ENCODE measurements at regions not wholly inside any gene's neighbourhood (a gene's known extent, or its start where the extent isn't known, plus 50 kb on each side); places are given as distances from the start of the nearest gene placed in this dataset.

- Histone ChIP-seq H3K4me1 (ENCODE audit: control insufficient read depth, low read depth, low read length) (no peaks in the 10 kb centered on the region), H3K36me3 (ENCODE audit: control insufficient read depth, low read depth, low read length) (no peaks in the 10 kb centered on the region), H3K27ac (ENCODE audit: low read length) (no peak overlapping the region), H3K9ac (ENCODE audit: low read length) (no peak overlapping the region), H3K27me3 (ENCODE audit: control insufficient read depth, insufficient read depth, low read length) (no peaks in the 10 kb centered on the region), H3K9me3 (ENCODE audit: control insufficient read depth, low read depth, low read length) (no peaks in the 10 kb centered on the region), H3K4me3 (ENCODE audit: low read length) (no peak overlapping the region)
Measured at GRCh38 chr2:185147361-185147760, 549.0 kb downstream of the ZNF804A start.

- no peak overlapping the region for H3K4me3 ChIP-seq (ENCODE audit: low read length)
- no peaks in the 10 kb centered on the region for H3K36me3 ChIP-seq (ENCODE audit: control insufficient read depth, low read depth, low read length)
- no peaks in the 10 kb centered on the region for H3K9me3 ChIP-seq (ENCODE audit: control insufficient read depth, low read depth, low read length)
- no peaks in the 10 kb centered on the region for H3K4me1 ChIP-seq (ENCODE audit: control insufficient read depth, low read depth, low read length)
- no peak overlapping the region for H3K9ac ChIP-seq (ENCODE audit: low read length)
- no peaks in the 10 kb centered on the region for H3K27me3 ChIP-seq (ENCODE audit: control insufficient read depth, insufficient read depth, low read length)
- H3K27ac ChIP-seq (ENCODE audit: low read length), result no peak overlapping the region
Measured at GRCh38 chr2:185152186-185152585, 553.9 kb downstream of the ZNF804A start.

- Histone ChIP-seq H3K27ac (ENCODE audit: low read length) (no peak overlapping the region), H3K4me1 (ENCODE audit: control insufficient read depth, low read depth, low read length) (no peaks in the 10 kb centered on the region), H3K9ac (ENCODE audit: low read length) (no peak overlapping the region), H3K4me3 (ENCODE audit: low read length) (no peak overlapping the region), H3K36me3 (ENCODE audit: control insufficient read depth, low read depth, low read length) (no peaks in the 10 kb centered on the region), H3K27me3 (ENCODE audit: control insufficient read depth, insufficient read depth, low read length) (no peaks in the 10 kb centered on the region), H3K9me3 (ENCODE audit: control insufficient read depth, low read depth, low read length) (no peaks in the 10 kb centered on the region)
Measured at GRCh38 chr2:185161701-185162100, 563.4 kb downstream of the ZNF804A start.

GRCh38 chr2:185174353-185174752 is 564.3 kb upstream of the FSIP2 start:
- H3K9ac ChIP-seq (ENCODE audit: low read length), result no peak overlapping the region
- H3K27me3 ChIP-seq (ENCODE audit: control insufficient read depth, insufficient read depth, low read length), result no peaks in the 10 kb centered on the region
- no peak overlapping the region for H3K27ac ChIP-seq (ENCODE audit: low read length)
- H3K4me3 ChIP-seq (ENCODE audit: low read length), result no peak overlapping the region
- no peaks in the 10 kb centered on the region for H3K36me3 ChIP-seq (ENCODE audit: control insufficient read depth, low read depth, low read length)
- no peaks in the 10 kb centered on the region for H3K9me3 ChIP-seq (ENCODE audit: control insufficient read depth, low read depth, low read length)
- no peaks in the 10 kb centered on the region for H3K4me1 ChIP-seq (ENCODE audit: control insufficient read depth, low read depth, low read length)

GRCh38 chr2:185179743-185180142 is 558.9 kb upstream of the FSIP2 start:
- Histone ChIP-seq H3K27me3 (ENCODE audit: control insufficient read depth, insufficient read depth, low read length) (no peaks in the 10 kb centered on the region), H3K9ac (ENCODE audit: low read length) (no peak overlapping the region), H3K9me3 (ENCODE audit: control insufficient read depth, low read depth, low read length) (no peaks in the 10 kb centered on the region), H3K27ac (ENCODE audit: low read length) (no peak overlapping the region), H3K4me3 (ENCODE audit: low read length) (no peak overlapping the region), H3K4me1 (ENCODE audit: control insufficient read depth, low read depth, low read length) (no peaks in the 10 kb centered on the region), H3K36me3 (ENCODE audit: control insufficient read depth, low read depth, low read length) (no peaks in the 10 kb centered on the region)

- H3K27ac ChIP-seq (ENCODE audit: low read length), result no peak overlapping the region
- H3K36me3 ChIP-seq (ENCODE audit: control insufficient read depth, low read depth, low read length), result no peaks in the 10 kb centered on the region
- H3K4me3 ChIP-seq (ENCODE audit: low read length), result no peak overlapping the region
- H3K4me1 ChIP-seq (ENCODE audit: control insufficient read depth, low read depth, low read length), result no peaks in the 10 kb centered on the region
- no peaks in the 10 kb centered on the region for H3K27me3 ChIP-seq (ENCODE audit: control insufficient read depth, insufficient read depth, low read length)
- no peaks in the 10 kb centered on the region for H3K9me3 ChIP-seq (ENCODE audit: control insufficient read depth, low read depth, low read length)
- H3K9ac ChIP-seq (ENCODE audit: low read length), result no peak overlapping the region
Measured at GRCh38 chr2:185181901-185182300, 556.7 kb upstream of the FSIP2 start.

GRCh38 chr2:185185044-185185443 is 553.6 kb upstream of the FSIP2 start:
- no peaks in the 10 kb centered on the region for H3K27me3 ChIP-seq (ENCODE audit: control insufficient read depth, insufficient read depth, low read length)
- no peak overlapping the region for H3K9ac ChIP-seq (ENCODE audit: low read length)
- H3K27ac ChIP-seq (ENCODE audit: low read length), result no peak overlapping the region
- H3K4me3 ChIP-seq (ENCODE audit: low read length), result no peak overlapping the region
- H3K4me1 ChIP-seq (ENCODE audit: control insufficient read depth, low read depth, low read length), result no peaks in the 10 kb centered on the region
- H3K36me3 ChIP-seq (ENCODE audit: control insufficient read depth, low read depth, low read length), result no peaks in the 10 kb centered on the region
- no peaks in the 10 kb centered on the region for H3K9me3 ChIP-seq (ENCODE audit: control insufficient read depth, low read depth, low read length)

GRCh38 chr2:185187421-185187820 is 551.2 kb upstream of the FSIP2 start:
- no peaks in the 10 kb centered on the region for H3K4me1 ChIP-seq (ENCODE audit: control insufficient read depth, low read depth, low read length)
- H3K27me3 ChIP-seq (ENCODE audit: control insufficient read depth, insufficient read depth, low read length), result no peaks in the 10 kb centered on the region
- no peaks in the 10 kb centered on the region for H3K9me3 ChIP-seq (ENCODE audit: control insufficient read depth, low read depth, low read length)
- H3K9ac ChIP-seq (ENCODE audit: low read length), result no peak overlapping the region
- H3K4me3 ChIP-seq (ENCODE audit: low read length), result no peak overlapping the region
- no peak overlapping the region for H3K27ac ChIP-seq (ENCODE audit: low read length)
- H3K36me3 ChIP-seq (ENCODE audit: control insufficient read depth, low read depth, low read length), result no peaks in the 10 kb centered on the region

GRCh38 chr2:185188656-185189055 is 549.9 kb upstream of the FSIP2 start:
- no peaks in the 10 kb centered on the region for H3K4me1 ChIP-seq (ENCODE audit: control insufficient read depth, low read depth, low read length)
- H3K9me3 ChIP-seq (ENCODE audit: control insufficient read depth, low read depth, low read length), result no peaks in the 10 kb centered on the region
- H3K27ac ChIP-seq (ENCODE audit: low read length), result no peak overlapping the region
- no peaks in the 10 kb centered on the region for H3K36me3 ChIP-seq (ENCODE audit: control insufficient read depth, low read depth, low read length)
- no peak overlapping the region for H3K9ac ChIP-seq (ENCODE audit: low read length)
- no peaks in the 10 kb centered on the region for H3K27me3 ChIP-seq (ENCODE audit: control insufficient read depth, insufficient read depth, low read length)
- no peak overlapping the region for H3K4me3 ChIP-seq (ENCODE audit: low read length)

GRCh38 chr2:185201063-185201462 is 537.5 kb upstream of the FSIP2 start:
- Histone ChIP-seq H3K4me3 (ENCODE audit: low read length) (no peak overlapping the region), H3K4me1 (ENCODE audit: control insufficient read depth, low read depth, low read length) (no peaks in the 10 kb centered on the region), H3K36me3 (ENCODE audit: control insufficient read depth, low read depth, low read length) (no peaks in the 10 kb centered on the region), H3K9ac (ENCODE audit: low read length) (no peak overlapping the region), H3K27ac (ENCODE audit: low read length) (no peak overlapping the region), H3K27me3 (ENCODE audit: control insufficient read depth, insufficient read depth, low read length) (no peaks in the 10 kb centered on the region), H3K9me3 (ENCODE audit: control insufficient read depth, low read depth, low read length) (no peaks in the 10 kb centered on the region)

- Histone ChIP-seq H3K36me3 (ENCODE audit: control insufficient read depth, low read depth, low read length) (no peaks in the 10 kb centered on the region), H3K27ac (ENCODE audit: low read length) (no peak overlapping the region), H3K9ac (ENCODE audit: low read length) (no peak overlapping the region), H3K27me3 (ENCODE audit: control insufficient read depth, insufficient read depth, low read length) (no peaks in the 10 kb centered on the region), H3K4me3 (ENCODE audit: low read length) (no peak overlapping the region), H3K4me1 (ENCODE audit: control insufficient read depth, low read depth, low read length) (no peaks in the 10 kb centered on the region), H3K9me3 (ENCODE audit: control insufficient read depth, low read depth, low read length) (no peaks in the 10 kb centered on the region)
Measured at GRCh38 chr2:185202381-185202780, 536.2 kb upstream of the FSIP2 start.

- Histone ChIP-seq H3K9ac (ENCODE audit: low read length) (no peak overlapping the region), H3K4me3 (ENCODE audit: low read length) (no peak overlapping the region), H3K27ac (ENCODE audit: low read length) (no peak overlapping the region), H3K9me3 (ENCODE audit: control insufficient read depth, low read depth, low read length) (no peaks in the 10 kb centered on the region), H3K27me3 (ENCODE audit: control insufficient read depth, insufficient read depth, low read length) (no peaks in the 10 kb centered on the region), H3K4me1 (ENCODE audit: control insufficient read depth, low read depth, low read length) (no peaks in the 10 kb centered on the region), H3K36me3 (ENCODE audit: control insufficient read depth, low read depth, low read length) (no peaks in the 10 kb centered on the region)
Measured at GRCh38 chr2:185202945-185203528, 535.6 kb upstream of the FSIP2 start.
